RCC 7860 (cell line): ENCODE measurements at regions not wholly inside any gene's neighbourhood (a gene's known extent, or its start where the extent isn't known, plus 50 kb on each side); places are given as distances from the start of the nearest gene placed in this dataset.

Source experiments
- DNase-seq: peaks from one replicate; pipeline ENCODE4 v3.0.0-alpha.2; 2015; ENCODE audit warnings: low spot score
- FAIRE-seq: peaks from 2 replicates; lab custom pipeline; 2012; peaks lifted over from hg19 to GRCh38; lab: Jason Lieb, UNC

- DNase-seq = no peak
- FAIRE-seq = no peak
Observed at GRCh38 chrX:57204306-57204705, 67.1 kb upstream of the SPIN2A start.

DNA sequence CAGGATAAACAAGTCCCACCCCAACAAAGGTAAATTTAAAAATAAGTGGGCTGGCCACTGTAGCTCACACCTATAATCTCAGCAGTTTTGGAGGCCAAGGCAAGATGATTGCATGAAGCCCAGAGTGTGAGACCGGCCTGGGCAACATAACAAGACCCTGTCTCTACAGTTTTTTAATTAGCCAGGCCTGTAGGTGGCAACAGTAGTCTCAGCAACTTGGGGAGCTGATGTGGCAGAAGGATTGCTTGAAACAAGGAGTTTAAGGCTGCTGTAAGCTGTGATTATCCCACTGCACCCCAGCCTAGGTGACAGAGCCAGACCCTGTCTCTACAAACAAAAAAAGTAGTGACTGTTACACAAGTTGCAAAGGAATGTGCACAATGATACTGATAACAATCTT lies 74.6 kb upstream of the FAAH2 start:
- FAIRE-seq = no peak

DNA sequence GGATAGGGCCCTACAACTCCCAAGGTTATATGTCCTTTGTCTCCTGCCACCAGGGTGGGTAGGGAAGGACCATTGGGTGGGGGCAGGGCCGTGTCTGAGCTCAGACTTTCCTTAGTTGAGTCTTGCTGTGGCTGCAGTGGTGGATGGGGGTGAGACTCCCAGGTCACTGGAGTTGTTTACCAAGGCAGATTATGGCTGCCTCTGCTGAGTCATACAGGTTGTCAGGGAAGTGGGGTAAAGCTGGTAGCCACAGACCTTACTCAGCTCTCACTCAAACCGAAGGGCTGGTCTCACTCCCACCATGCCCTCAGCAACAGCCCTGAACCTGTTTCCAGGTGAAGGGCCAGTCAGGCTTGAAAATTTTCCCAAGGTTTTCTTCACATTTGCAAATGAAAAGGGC lies 58.8 kb upstream of the FAAH2 start:
- DNase-seq = peak; percentile 46
- no peak for FAIRE-seq

More for the DNA sequence above, 74.6 kb upstream of the FAAH2 start:
- no peak for DNase-seq

DNA sequence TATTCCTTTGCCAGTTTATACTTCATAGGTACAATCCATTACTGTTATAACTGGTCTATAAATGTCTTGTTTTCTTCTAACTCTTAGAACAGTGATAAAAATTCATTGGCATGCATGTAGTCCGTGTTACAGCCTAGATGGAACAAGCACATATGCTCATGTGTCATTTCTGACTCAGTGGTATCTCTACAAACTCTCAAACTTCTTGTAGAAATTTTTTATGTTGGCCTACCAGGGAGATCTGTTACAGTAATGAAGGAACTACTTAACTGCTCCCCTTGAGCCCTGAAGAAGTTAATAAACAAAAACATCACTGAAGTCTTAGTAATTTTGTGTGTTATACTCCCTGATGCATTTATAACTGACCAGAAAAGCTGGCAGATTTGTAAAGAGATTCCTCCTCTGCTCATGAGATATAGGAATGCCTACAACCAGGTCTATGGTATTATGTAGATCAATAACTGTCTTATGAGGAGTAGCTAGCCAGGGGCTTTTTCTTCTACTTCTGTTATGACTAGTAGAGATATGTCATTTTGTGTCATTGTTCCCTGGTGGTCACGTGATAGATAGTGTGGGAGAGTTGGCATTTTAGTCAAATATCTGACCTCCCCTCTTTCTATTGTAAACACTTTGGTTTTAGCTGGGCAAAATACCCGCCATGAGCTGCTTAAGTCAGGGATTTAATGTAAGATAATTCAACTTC lies 53.7 kb upstream of the FAAH2 start:
- FAIRE-seq (no peak), DNase-seq (no peak)
